ENCODE measurements at regions not wholly inside any gene's neighbourhood (a gene's known extent, or its start where the extent isn't known, plus 50 kb on each side); places are given as distances from the start of the nearest gene placed in this dataset.

DNA sequence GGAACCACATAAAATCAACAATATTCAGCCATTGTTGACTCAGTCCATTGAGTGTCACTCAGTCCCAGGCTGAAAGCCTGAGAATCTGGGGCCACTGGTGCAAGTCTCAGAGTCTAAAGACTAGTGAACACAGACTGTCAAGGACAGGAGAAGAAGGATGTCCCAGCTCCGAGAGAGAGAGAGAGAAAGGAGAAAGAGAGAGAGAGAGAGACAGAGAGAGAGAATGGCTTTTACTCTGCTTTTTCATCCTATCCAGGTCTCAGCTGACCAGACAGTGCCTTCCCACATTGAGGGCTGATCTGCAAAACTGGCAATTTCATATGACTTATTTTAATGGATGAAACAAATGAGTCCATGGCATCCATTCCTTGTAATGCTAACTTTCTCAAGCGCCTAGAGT is 984.1 kb downstream of the UQCRFS1 start:
- CTCF ChIA-PET, result no interaction called here

More for the DNA sequence above, 984.1 kb downstream of the UQCRFS1 start:
- no peaks in the 10 kb centered on the region for H3K4me1 ChIP-seq (ENCODE audit: control insufficient read depth, extremely low read depth, insufficient read depth, low read length)
- H3K9me3 ChIP-seq (replicated peaks; ENCODE audit: control insufficient read depth, insufficient read depth, low read length), result peaks cover 2% of the 10 kb centered on the region
- H3K36me3 ChIP-seq (ENCODE audit: control insufficient read depth in 2 of 2, extremely low read depth in 1 of 2, insufficient read depth in 2 of 2, low read length in 2 of 2), result no peaks in the 10 kb centered on the region
- H2AFZ ChIP-seq (ENCODE audit: low read depth, low read length), result no peak overlapping the region
- H3K9ac ChIP-seq (replicated peaks; ENCODE audit: extremely low read depth, insufficient read depth, low read length), result no peak overlapping the region
- H3K4me2 ChIP-seq (ENCODE audit: insufficient read depth, low read length), result no peak overlapping the region
- FAIRE-seq (no peak), DNase-seq (ENCODE audit: low read depth, low spot score) (no peak)
- intact Hi-C loops (cut with micrococcal nuclease) (no loop called here), dilution Hi-C loops (cut with MboI; ENCODE audit: extremely low pct_ligation_motif_present, low sequenced_read_pairs) (no loop called here)
- TF ChIP-seq POLR2AphosphoS5 (IDR thresholded peaks at IDR 0.05; ENCODE audit: insufficient read depth, low read depth, low read length) (no peak), MYC (IDR thresholded peaks at IDR 0.05; ENCODE audit: low read depth, low read length) (no peak), JUN (IDR thresholded peaks at IDR 0.05; ENCODE audit: borderline replicate concordance, insufficient read depth, insufficient read length, low read depth) (no peak), POLR2A (IDR thresholded peaks at IDR 0.05; ENCODE audit: low read depth, low read length) (no peak), GATA2 (IDR thresholded peaks at IDR 0.05; ENCODE audit: insufficient read depth, insufficient read length, low read depth, low read length) (no peak), EZH2 (IDR thresholded peaks at IDR 0.05; ENCODE audit: borderline replicate concordance, low read depth, low read length, severe bottlenecking) (no peak), FOS (IDR thresholded peaks at IDR 0.05; ENCODE audit: borderline replicate concordance, insufficient read depth, low read length) (no peak)
- TF ChIP-seq, protein P1, sequence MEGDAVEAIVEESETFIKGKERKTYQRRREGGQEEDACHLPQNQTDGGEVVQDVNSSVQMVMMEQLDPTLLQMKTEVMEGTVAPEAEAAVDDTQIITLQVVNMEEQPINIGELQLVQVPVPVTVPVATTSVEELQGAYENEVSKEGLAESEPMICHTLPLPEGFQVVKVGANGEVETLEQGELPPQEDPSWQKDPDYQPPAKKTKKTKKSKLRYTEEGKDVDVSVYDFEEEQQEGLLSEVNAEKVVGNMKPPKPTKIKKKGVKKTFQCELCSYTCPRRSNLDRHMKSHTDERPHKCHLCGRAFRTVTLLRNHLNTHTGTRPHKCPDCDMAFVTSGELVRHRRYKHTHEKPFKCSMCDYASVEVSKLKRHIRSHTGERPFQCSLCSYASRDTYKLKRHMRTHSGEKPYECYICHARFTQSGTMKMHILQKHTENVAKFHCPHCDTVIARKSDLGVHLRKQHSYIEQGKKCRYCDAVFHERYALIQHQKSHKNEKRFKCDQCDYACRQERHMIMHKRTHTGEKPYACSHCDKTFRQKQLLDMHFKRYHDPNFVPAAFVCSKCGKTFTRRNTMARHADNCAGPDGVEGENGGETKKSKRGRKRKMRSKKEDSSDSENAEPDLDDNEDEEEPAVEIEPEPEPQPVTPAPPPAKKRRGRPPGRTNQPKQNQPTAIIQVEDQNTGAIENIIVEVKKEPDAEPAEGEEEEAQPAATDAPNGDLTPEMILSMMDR (IDR thresholded peaks at IDR 0.05; ENCODE audit: extremely low read depth in 1 of 2, insufficient read depth in 1 of 2, low read depth in 1 of 2, low read length in 2 of 2), result no peak
- TF ChIP-seq, protein P2, sequence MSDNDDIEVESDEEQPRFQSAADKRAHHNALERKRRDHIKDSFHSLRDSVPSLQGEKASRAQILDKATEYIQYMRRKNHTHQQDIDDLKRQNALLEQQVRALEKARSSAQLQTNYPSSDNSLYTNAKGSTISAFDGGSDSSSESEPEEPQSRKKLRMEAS (IDR thresholded peaks at IDR 0.05; ENCODE audit: insufficient read depth, insufficient read length), result no peak
- H3K79me2 ChIP-seq (ENCODE audit: control insufficient read depth, insufficient read depth, low read length), result no peaks in the 10 kb centered on the region
- H3K27ac ChIP-seq (ENCODE audit: insufficient read depth, low read depth, low read length), result no peak overlapping the region
- no peak overlapping the region for H3K4me3 ChIP-seq (replicated peaks in 1 of 3; ENCODE audit: insufficient read depth in 1 of 3, low read depth in 1 of 3, low read length in 3 of 3)
- no peaks in the 10 kb centered on the region for H3K27me3 ChIP-seq (ENCODE audit: control insufficient read depth in 2 of 2, insufficient read depth in 2 of 2, low read length in 2 of 2)
- BruUV-seq (replicated peaks), result no TSS peak
- no peaks in the 10 kb centered on the region for H3K9me1 ChIP-seq (replicated peaks; ENCODE audit: control insufficient read depth, extremely low read depth, insufficient read depth, low read length)
- H4K20me1 ChIP-seq (replicated peaks; ENCODE audit: control insufficient read depth, extremely low read depth, insufficient read depth, low read length), result no peaks in the 10 kb centered on the region
- POLR2A ChIA-PET, result no interaction called here

Data from endothelial cell of umbilical vein (primary cell).